ENCODE measurements at regions not wholly inside any gene's neighbourhood (a gene's known extent, or its start where the extent isn't known, plus 50 kb on each side); places are given as distances from the start of the nearest gene placed in this dataset.

GRCh38 chr16:73473713-73474112, 425.8 kb upstream of the ZFHX3 start:
- TF ChIP-seq CTCF (IDR thresholded peaks at IDR 0.05; ENCODE audit: low read depth, low read length, poor library complexity, severe bottlenecking): no peak
- TF ChIP-seq EZH2phosphoT487 (IDR thresholded peaks at IDR 0.05; ENCODE audit: borderline replicate concordance, low read length): no peak
- Histone ChIP-seq H3K4me2 (ENCODE audit: low read length) (no peak overlapping the region), H3K9me3 (ENCODE audit: control insufficient read depth, insufficient read depth, low read length) (no peaks in the 10 kb centered on the region), H3K36me3 (ENCODE audit: control insufficient read depth, low read length) (no peaks in the 10 kb centered on the region), H3F3A (ENCODE audit: control insufficient read depth, insufficient read depth) (no peaks in the 10 kb centered on the region), H4K20me1 (ENCODE audit: control insufficient read depth, insufficient read depth, low read depth, low read length) (no peaks in the 10 kb centered on the region), H3K9me2 (replicated peaks; ENCODE audit: control insufficient read depth, low read length) (no peaks in the 10 kb centered on the region), H3K27ac (ENCODE audit: low read depth, low read length) (no peak overlapping the region), H3K27me3 (ENCODE audit: control insufficient read depth, low read length) (no peaks in the 10 kb centered on the region), H3K4me3 (ENCODE audit: low read length) (no peak overlapping the region), H3K4me1 (ENCODE audit: control insufficient read depth, low read length) (no peaks in the 10 kb centered on the region), H3K79me2 (ENCODE audit: control insufficient read depth, low read length) (no peaks in the 10 kb centered on the region)

- TF ChIP-seq CTCF (IDR thresholded peaks at IDR 0.05; ENCODE audit: low read depth, low read length, poor library complexity, severe bottlenecking): no peak
- no peak for TF ChIP-seq EZH2phosphoT487 (IDR thresholded peaks at IDR 0.05; ENCODE audit: borderline replicate concordance, low read length)
- no peaks in the 10 kb centered on the region for H3K27me3 ChIP-seq (ENCODE audit: control insufficient read depth, low read length)
- no peaks in the 10 kb centered on the region for H4K20me1 ChIP-seq (ENCODE audit: control insufficient read depth, insufficient read depth, low read depth, low read length)
- H3K79me2 ChIP-seq (ENCODE audit: control insufficient read depth, low read length): no peaks in the 10 kb centered on the region
- H3K9me3 ChIP-seq (ENCODE audit: control insufficient read depth, insufficient read depth, low read length): no peaks in the 10 kb centered on the region
- H3F3A ChIP-seq (ENCODE audit: control insufficient read depth, insufficient read depth): no peaks in the 10 kb centered on the region
- no peaks in the 10 kb centered on the region for H3K4me1 ChIP-seq (ENCODE audit: control insufficient read depth, low read length)
- H3K4me3 ChIP-seq (ENCODE audit: low read length): no peak overlapping the region
- H3K36me3 ChIP-seq (ENCODE audit: control insufficient read depth, low read length): no peaks in the 10 kb centered on the region
- no peak overlapping the region for H3K4me2 ChIP-seq (ENCODE audit: low read length)
- no peak overlapping the region for H3K27ac ChIP-seq (ENCODE audit: low read depth, low read length)
- no peaks in the 10 kb centered on the region for H3K9me2 ChIP-seq (replicated peaks; ENCODE audit: control insufficient read depth, low read length)
Measured at GRCh38 chr16:73464834-73465233, 416.9 kb upstream of the ZFHX3 start.

GRCh38 chr16:73459586-73459985, 411.7 kb upstream of the ZFHX3 start:
- H4K20me1 ChIP-seq (ENCODE audit: control insufficient read depth, insufficient read depth, low read depth, low read length): no peaks in the 10 kb centered on the region
- no peaks in the 10 kb centered on the region for H3F3A ChIP-seq (ENCODE audit: control insufficient read depth, insufficient read depth)
- no peak overlapping the region for H3K4me3 ChIP-seq (ENCODE audit: low read length)
- no peaks in the 10 kb centered on the region for H3K4me1 ChIP-seq (ENCODE audit: control insufficient read depth, low read length)
- H3K36me3 ChIP-seq (ENCODE audit: control insufficient read depth, low read length): no peaks in the 10 kb centered on the region
- TF ChIP-seq EZH2phosphoT487 (IDR thresholded peaks at IDR 0.05; ENCODE audit: borderline replicate concordance, low read length): no peak
- no peak for TF ChIP-seq CTCF (IDR thresholded peaks at IDR 0.05; ENCODE audit: low read depth, low read length, poor library complexity, severe bottlenecking)
- no peaks in the 10 kb centered on the region for H3K9me3 ChIP-seq (ENCODE audit: control insufficient read depth, insufficient read depth, low read length)
- H3K4me2 ChIP-seq (ENCODE audit: low read length): no peak overlapping the region
- no peaks in the 10 kb centered on the region for H3K27me3 ChIP-seq (ENCODE audit: control insufficient read depth, low read length)
- H3K27ac ChIP-seq (ENCODE audit: low read depth, low read length): no peak overlapping the region
- H3K79me2 ChIP-seq (ENCODE audit: control insufficient read depth, low read length): no peaks in the 10 kb centered on the region
- no peaks in the 10 kb centered on the region for H3K9me2 ChIP-seq (replicated peaks; ENCODE audit: control insufficient read depth, low read length)

GRCh38 chr16:73457851-73458250, 409.9 kb upstream of the ZFHX3 start:
- TF ChIP-seq CTCF (IDR thresholded peaks at IDR 0.05; ENCODE audit: low read depth, low read length, poor library complexity, severe bottlenecking) (no peak), EZH2phosphoT487 (IDR thresholded peaks at IDR 0.05; ENCODE audit: borderline replicate concordance, low read length) (no peak)

More at GRCh38 chr16:73457851-73458250, 409.9 kb upstream of the ZFHX3 start:
- H3K36me3 ChIP-seq (ENCODE audit: control insufficient read depth, low read length): no peaks in the 10 kb centered on the region
- H3K4me3 ChIP-seq (ENCODE audit: low read length): no peak overlapping the region
- H3K27ac ChIP-seq (ENCODE audit: low read depth, low read length): no peak overlapping the region
- H3K9me3 ChIP-seq (ENCODE audit: control insufficient read depth, insufficient read depth, low read length): no peaks in the 10 kb centered on the region; the same call in 1 of the 2 replicates
- no peaks in the 10 kb centered on the region for H3F3A ChIP-seq (ENCODE audit: control insufficient read depth, insufficient read depth)
- no peaks in the 10 kb centered on the region for H3K4me1 ChIP-seq (ENCODE audit: control insufficient read depth, low read length)
- H3K79me2 ChIP-seq (ENCODE audit: control insufficient read depth, low read length): no peaks in the 10 kb centered on the region
- H4K20me1 ChIP-seq (ENCODE audit: control insufficient read depth, insufficient read depth, low read depth, low read length): no peaks in the 10 kb centered on the region
- no peak overlapping the region for H3K4me2 ChIP-seq (ENCODE audit: low read length)
- no peaks in the 10 kb centered on the region for H3K27me3 ChIP-seq (ENCODE audit: control insufficient read depth, low read length)
- H3K9me2 ChIP-seq (replicated peaks; ENCODE audit: control insufficient read depth, low read length): no peaks in the 10 kb centered on the region; the same call in 1 of the 2 replicates

Measured in DOHH2 (cell line).